ENCODE measurements at regions not wholly inside any gene's neighbourhood (a gene's known extent, or its start where the extent isn't known, plus 50 kb on each side); places are given as distances from the start of the nearest gene placed in this dataset.

GRCh38 chrX:7637066-7637465, 205.9 kb upstream of the VCX start:
- no peaks in the 10 kb centered on the region for H3K4me1 ChIP-seq
- TF ChIP-seq POLR2AphosphoS5 (IDR thresholded peaks at IDR 0.05) (no peak), POLR2A (IDR thresholded peaks at IDR 0.05) (no peak), CTCF (IDR thresholded peaks at IDR 0.05) (no peak), EP300 (IDR thresholded peaks at IDR 0.05; ENCODE audit: low read depth) (no peak)
- in situ Hi-C loops (cut with MboI; ENCODE audit: low pct_ligation_motif_present in 1 of 4, low pct_unique_long_range_greater_than_20kb in 1 of 4, low sequenced_read_pairs in 3 of 4): no loop called here
- DNase-seq: no peak
- H3K4me3 ChIP-seq: no peak overlapping the region
- no peaks in the 10 kb centered on the region for H3K9me3 ChIP-seq
- intact Hi-C loops (cut with DNase I; ENCODE audit: low total_unique reads): no loop called here
- H3K36me3 ChIP-seq: no peaks in the 10 kb centered on the region
- H3K27me3 ChIP-seq: no peaks in the 10 kb centered on the region
- no peak overlapping the region for H3K27ac ChIP-seq
- WGBS, 2 donors (ENCODE audit: low coverage in 1 of 2): 23 to 61% methylated on average over 3 of the region's 3 CpGs

GRCh38 chrX:7635604-7636003, 207.4 kb upstream of the VCX start:
- no peak for TF ChIP-seq CTCF (IDR thresholded peaks at IDR 0.05)
- no peak for TF ChIP-seq EP300 (IDR thresholded peaks at IDR 0.05; ENCODE audit: low read depth)
- TF ChIP-seq POLR2AphosphoS5 (IDR thresholded peaks at IDR 0.05): no peak
- TF ChIP-seq POLR2A (IDR thresholded peaks at IDR 0.05): no peak
- H3K27ac ChIP-seq: no peak overlapping the region
- H3K4me1 ChIP-seq: no peaks in the 10 kb centered on the region
- DNase-seq: no peak
- intact Hi-C loops (cut with DNase I; ENCODE audit: low total_unique reads): no loop called here
- no peaks in the 10 kb centered on the region for H3K27me3 ChIP-seq
- 57 to 74% methylated on average over 3 of the region's 3 CpGs for WGBS, 2 donors (ENCODE audit: low coverage in 1 of 2)
- no peaks in the 10 kb centered on the region for H3K9me3 ChIP-seq
- no peaks in the 10 kb centered on the region for H3K36me3 ChIP-seq
- in situ Hi-C loops (cut with MboI; ENCODE audit: low pct_ligation_motif_present in 1 of 4, low pct_unique_long_range_greater_than_20kb in 1 of 4, low sequenced_read_pairs in 3 of 4): no loop called here
- H3K4me3 ChIP-seq: no peak overlapping the region

GRCh38 chrX:7620560-7620959, 222.4 kb upstream of the VCX start:
- no peak for DNase-seq
- WGBS, 2 donors (ENCODE audit: low coverage in 1 of 2): 53% methylated on average over 3 of the region's 3 CpGs; no CpG with 5 or more reads in 1 of the 2 donors

GRCh38 chrX:7617994-7618393, 225.0 kb upstream of the VCX start:
- Histone ChIP-seq H3K27me3 (no peaks in the 10 kb centered on the region), H3K36me3 (no peaks in the 10 kb centered on the region), H3K9me3 (no peaks in the 10 kb centered on the region), H3K4me1 (no peaks in the 10 kb centered on the region), H3K27ac (no peak overlapping the region), H3K4me3 (no peak overlapping the region)
- no peak for DNase-seq
- intact Hi-C loops (cut with DNase I; ENCODE audit: low total_unique reads): no loop called here
- TF ChIP-seq POLR2A (IDR thresholded peaks at IDR 0.05) (no peak), POLR2AphosphoS5 (IDR thresholded peaks at IDR 0.05) (no peak), CTCF (IDR thresholded peaks at IDR 0.05) (no peak), EP300 (IDR thresholded peaks at IDR 0.05; ENCODE audit: low read depth) (no peak)
- 60 to 77% methylated on average over 1 to 3 of the region's 3 CpGs for WGBS, 2 donors (ENCODE audit: low coverage in 1 of 2)
- in situ Hi-C loops (cut with MboI; ENCODE audit: low pct_ligation_motif_present in 1 of 4, low pct_unique_long_range_greater_than_20kb in 1 of 4, low sequenced_read_pairs in 3 of 4): no loop called here

More at GRCh38 chrX:7620560-7620959, 222.4 kb upstream of the VCX start:
- H3K27ac ChIP-seq: no peak overlapping the region
- H3K27me3 ChIP-seq: no peaks in the 10 kb centered on the region
- no peaks in the 10 kb centered on the region for H3K36me3 ChIP-seq
- in situ Hi-C loops (cut with MboI; ENCODE audit: low pct_ligation_motif_present in 1 of 4, low pct_unique_long_range_greater_than_20kb in 1 of 4, low sequenced_read_pairs in 3 of 4): no loop called here
- no peaks in the 10 kb centered on the region for H3K4me1 ChIP-seq
- intact Hi-C loops (cut with DNase I; ENCODE audit: low total_unique reads): no loop called here
- TF ChIP-seq EP300 (IDR thresholded peaks at IDR 0.05; ENCODE audit: low read depth) (no peak), POLR2A (IDR thresholded peaks at IDR 0.05) (no peak), CTCF (IDR thresholded peaks at IDR 0.05) (no peak), POLR2AphosphoS5 (IDR thresholded peaks at IDR 0.05) (no peak)
- no peaks in the 10 kb centered on the region for H3K9me3 ChIP-seq
- no peak overlapping the region for H3K4me3 ChIP-seq
